SK-N-SH (cell line): ENCODE measurements at regions not wholly inside any gene's neighbourhood (a gene's known extent, or its start where the extent isn't known, plus 50 kb on each side); places are given as distances from the start of the nearest gene placed in this dataset.

Source experiments
- CTCF ChIA-PET: fragments of 300-600, 350-600 bp; formaldehyde crosslinking; extraction: SDS; loops from one replicate; lab custom pipeline; 2021; lab: Yijun Ruan, JAX
- POLR2A ChIA-PET: fragments of 350-600 bp; sonication (Branson Sonifier 250); formaldehyde crosslinking; extraction: SDS; loops from one replicate; lab custom pipeline; 2020; ENCODE audit warnings: antibody characterized with exemption, inconsistent platforms; lab: Yijun Ruan, JAX
- DNase-seq: peaks from one replicate; pipeline ENCODE4 v3.0.0; 2012
- H2AFZ ChIP-seq: fragments of 200-600 bp; sonication (generic); 2 replicates; pipeline ENCODE4 v1.8.1; 2016; ENCODE audit warnings: antibody characterized with exemption, mild to moderate bottlenecking, low read depth
- H3F3A ChIP-seq: fragments of 200-600 bp; sonication (generic); replicated peaks from 2 replicates; pipeline ENCODE3; 2016; ENCODE audit warnings: antibody characterized with exemption, mild to moderate bottlenecking; ENCODE audit not compliant: insufficient read depth
- H3K27ac ChIP-seq, 2 experiments: fragments of 200-500 bp in 1 of 2; fragments of 200-600 bp in 1 of 2; sonication (Bioruptor generic) in 1 of 2; sonication (generic), shearing (Covaris generic) in 1 of 2; 2 replicates each; pipeline versions ENCODE4 v1.5.1 to v1.6.1; 2014 to 2016; ENCODE audit warnings: low read depth in 2 of 2, inconsistent platforms in 1 of 2, low read length in 1 of 2, mild to moderate bottlenecking in 1 of 2, mixed read lengths in 1 of 2
- H3K27me3 ChIP-seq: fragments of 200-600 bp; sonication (generic), shearing (Covaris generic); 2 replicates; pipeline ENCODE4 v1.6.1; 2016; ENCODE audit warnings: mixed run types; ENCODE audit not compliant: insufficient read depth
- H3K36me3 ChIP-seq, 2 experiments: fragments of 200-500 bp in 1 of 2; fragments of 200-600 bp in 1 of 2; sonication (Bioruptor generic) in 1 of 2; sonication (generic) in 1 of 2; replicated peaks in 1 of 2; 2 replicates each; pipeline versions ENCODE3 to v1.5.1; 2014 to 2016; ENCODE audit warnings: low read length in 1 of 2, mild to moderate bottlenecking in 1 of 2; ENCODE audit not compliant: insufficient read depth in 2 of 2, control insufficient read depth in 1 of 2
- H3K4me1 ChIP-seq, 2 experiments: fragments of 200-500 bp in 1 of 2; fragments of 200-600 bp in 1 of 2; sonication (Bioruptor generic) in 1 of 2; sonication (generic), shearing (Covaris generic) in 1 of 2; 2 replicates each; pipeline versions ENCODE4 v1.5.1 to v1.6.1; 2014 to 2016; ENCODE audit warnings: low read depth in 1 of 2, low read length in 1 of 2, mixed run types in 1 of 2; ENCODE audit not compliant: insufficient read depth in 2 of 2, control insufficient read depth in 1 of 2
- H3K4me2 ChIP-seq: fragments of 200-600 bp; sonication (generic), shearing (Covaris generic); 2 replicates; pipeline ENCODE4 v1.6.1; 2017; ENCODE audit warnings: mixed run types
- H3K4me3 ChIP-seq, 2 experiments: fragments of 200-500 bp in 1 of 2; fragments of 200-600 bp in 1 of 2; sonication (Bioruptor generic) in 1 of 2; sonication (generic), shearing (Covaris generic) in 1 of 2; 2 replicates each; pipeline versions ENCODE4 v1.5.1 to v1.8.1; 2014 to 2016; ENCODE audit warnings: low read depth in 2 of 2, inconsistent platforms in 1 of 2, low read length in 1 of 2, mild to moderate bottlenecking in 1 of 2, mixed read lengths in 1 of 2, moderate library complexity in 1 of 2
- H3K79me2 ChIP-seq: fragments of 200-600 bp; sonication (generic); 2 replicates; pipeline ENCODE4 v1.8.1; 2017; ENCODE audit warnings: mild to moderate bottlenecking; ENCODE audit not compliant: insufficient read depth
- H3K9ac ChIP-seq: fragments of 200-600 bp; sonication (generic); 2 replicates; pipeline ENCODE4 v1.6.1; 2017; ENCODE audit warnings: mixed run types
- H3K9me2 ChIP-seq: fragments of 200-600 bp; sonication (generic); 2 replicates; pipeline ENCODE4 v1.6.1; 2017; ENCODE audit warnings: mixed run types
- H3K9me3 ChIP-seq: fragments of 200-600 bp; sonication (generic); 2 replicates; pipeline ENCODE4 v1.6.1; 2017; ENCODE audit warnings: mixed run types, mild to moderate bottlenecking, moderate library complexity
- H4K20me1 ChIP-seq: fragments of 200-600 bp; sonication (generic); 2 replicates; pipeline ENCODE4 v1.6.1; 2017; ENCODE audit warnings: mild to moderate bottlenecking, mixed run types; ENCODE audit not compliant: insufficient read depth
- EP300 ChIP-seq, 2 experiments: IDR thresholded peaks; 2 replicates each; pipeline versions ENCODE4 v1.4.0 to v1.6.1; 2012; ENCODE audit warnings: borderline replicate concordance in 1 of 2, low read depth in 1 of 2, low read length in 1 of 2
- FOSL2 ChIP-seq: IDR thresholded peaks from 2 replicates; pipeline ENCODE4 v1.4.0; 2012; ENCODE audit warnings: low read depth, mild to moderate bottlenecking, moderate library complexity, borderline replicate concordance
- FOXJ3 ChIP-seq: sonication (generic); formaldehyde crosslinking; IDR thresholded peaks from 2 replicates; pipeline ENCODE4 v1.5.1; 2020; ENCODE audit warnings: mild to moderate bottlenecking, missing genetic modification reagents
- FOXM1 ChIP-seq: IDR thresholded peaks from 2 replicates; pipeline ENCODE4 v1.4.0; 2012; ENCODE audit warnings: low read depth, mild to moderate bottlenecking
- IRF3 ChIP-seq: fragments of 150-350 bp; IDR thresholded peaks from 2 replicates; pipeline ENCODE4 v1.6.1; 2016; ENCODE audit warnings: mild to moderate bottlenecking, low read depth, low read length
- JUND ChIP-seq: IDR thresholded peaks from 2 replicates; pipeline ENCODE4 v1.4.0; 2012
- NRF1 ChIP-seq: IDR thresholded peaks from 2 replicates; pipeline ENCODE4 v1.6.1; 2012; ENCODE audit warnings: low read depth, mild to moderate bottlenecking, low read length
- RAD21 ChIP-seq: IDR thresholded peaks from 2 replicates; pipeline ENCODE4 v1.6.1; 2012; ENCODE audit warnings: mild to moderate bottlenecking, low read length
- RCOR1 ChIP-seq: fragments of 150-350 bp; IDR thresholded peaks from 2 replicates; pipeline ENCODE4 v1.6.1; 2017; ENCODE audit warnings: antibody characterized with exemption, low read length
- RFX5 ChIP-seq: IDR thresholded peaks from 2 replicates; pipeline ENCODE4 v1.6.1; 2012; ENCODE audit warnings: mild to moderate bottlenecking, improper control_type of control experiment, low read length
- RXRA ChIP-seq: IDR thresholded peaks from 2 replicates; pipeline ENCODE4 v1.4.0; 2012; ENCODE audit warnings: low read depth, mild to moderate bottlenecking, borderline replicate concordance
- SIN3A ChIP-seq: IDR thresholded peaks from 2 replicates; pipeline ENCODE4 v1.6.1; 2012; ENCODE audit warnings: low read depth, mild to moderate bottlenecking, low read length, moderate library complexity, borderline replicate concordance
- SMC3 ChIP-seq: IDR thresholded peaks from 2 replicates; pipeline ENCODE4 v1.6.1; 2012; ENCODE audit warnings: low read depth, low read length, improper control_type of control experiment
- TAF1 ChIP-seq: IDR thresholded peaks from 2 replicates; pipeline ENCODE4 v1.6.1; 2012; ENCODE audit warnings: low read depth, mild to moderate bottlenecking, low read length, moderate library complexity, borderline replicate concordance
- USF2 ChIP-seq: fragments of 150-350 bp; IDR thresholded peaks from 2 replicates; pipeline ENCODE4 v1.6.1; 2017; ENCODE audit warnings: antibody characterized with exemption, low read length, low read depth, borderline replicate concordance
- YY1 ChIP-seq: IDR thresholded peaks from 2 replicates; pipeline ENCODE4 v1.4.0; 2012; ENCODE audit warnings: low read depth, mild to moderate bottlenecking
- WGBS: methylation state at CpG from one replicate; pipeline ENCODE4 v1.1.6; 2017; ENCODE audit warnings: low lambda C conversion rate; 5-methylcytosine and 5-hydroxymethylcytosine counted together
- TF ChIP-seq, protein P1 (sequence below): IDR thresholded peaks from 2 replicates; pipeline ENCODE4 v1.4.0; 2012; ENCODE audit warnings: low read depth, borderline replicate concordance
- TF ChIP-seq, protein P2 (sequence below): IDR thresholded peaks from 2 replicates; pipeline ENCODE4 v1.6.1; 2012; ENCODE audit warnings: mild to moderate bottlenecking, low read depth, low read length, moderate library complexity

- Histone ChIP-seq H3K9me2 (no peaks in the 10 kb centered on the region), H3K79me2 (no peaks in the 10 kb centered on the region), H3F3A (no peaks in the 10 kb centered on the region), H3K4me2 (no peak overlapping the region), H3K9me3 (no peaks in the 10 kb centered on the region; the same call in 1 of the 2 replicates), H3K9ac (no peak overlapping the region), H3K27ac (no peak overlapping the region)
- POLR2A ChIA-PET = no interaction called here
- CTCF ChIA-PET = interaction anchor here (0.9 to 6.3 kb wide), 4 partner anchors 11 to 558 kb away, joined by 3 to 41 read pairs (median 5); no protein-coding TSS in a partner anchor
- no peak for DNase-seq
- TF ChIP-seq USF2 = no peak
- TF ChIP-seq RCOR1 = no peak
- no peak for TF ChIP-seq JUND
- no peak for TF ChIP-seq SMC3
- no peak for TF ChIP-seq SIN3A
- TF ChIP-seq TAF1 = no peak
- TF ChIP-seq, protein P1, sequence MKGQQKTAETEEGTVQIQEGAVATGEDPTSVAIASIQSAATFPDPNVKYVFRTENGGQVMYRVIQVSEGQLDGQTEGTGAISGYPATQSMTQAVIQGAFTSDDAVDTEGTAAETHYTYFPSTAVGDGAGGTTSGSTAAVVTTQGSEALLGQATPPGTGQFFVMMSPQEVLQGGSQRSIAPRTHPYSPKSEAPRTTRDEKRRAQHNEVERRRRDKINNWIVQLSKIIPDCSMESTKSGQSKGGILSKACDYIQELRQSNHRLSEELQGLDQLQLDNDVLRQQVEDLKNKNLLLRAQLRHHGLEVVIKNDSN = no peak
- TF ChIP-seq RAD21 = no peak
- TF ChIP-seq RXRA = no peak
- TF ChIP-seq, protein P2, sequence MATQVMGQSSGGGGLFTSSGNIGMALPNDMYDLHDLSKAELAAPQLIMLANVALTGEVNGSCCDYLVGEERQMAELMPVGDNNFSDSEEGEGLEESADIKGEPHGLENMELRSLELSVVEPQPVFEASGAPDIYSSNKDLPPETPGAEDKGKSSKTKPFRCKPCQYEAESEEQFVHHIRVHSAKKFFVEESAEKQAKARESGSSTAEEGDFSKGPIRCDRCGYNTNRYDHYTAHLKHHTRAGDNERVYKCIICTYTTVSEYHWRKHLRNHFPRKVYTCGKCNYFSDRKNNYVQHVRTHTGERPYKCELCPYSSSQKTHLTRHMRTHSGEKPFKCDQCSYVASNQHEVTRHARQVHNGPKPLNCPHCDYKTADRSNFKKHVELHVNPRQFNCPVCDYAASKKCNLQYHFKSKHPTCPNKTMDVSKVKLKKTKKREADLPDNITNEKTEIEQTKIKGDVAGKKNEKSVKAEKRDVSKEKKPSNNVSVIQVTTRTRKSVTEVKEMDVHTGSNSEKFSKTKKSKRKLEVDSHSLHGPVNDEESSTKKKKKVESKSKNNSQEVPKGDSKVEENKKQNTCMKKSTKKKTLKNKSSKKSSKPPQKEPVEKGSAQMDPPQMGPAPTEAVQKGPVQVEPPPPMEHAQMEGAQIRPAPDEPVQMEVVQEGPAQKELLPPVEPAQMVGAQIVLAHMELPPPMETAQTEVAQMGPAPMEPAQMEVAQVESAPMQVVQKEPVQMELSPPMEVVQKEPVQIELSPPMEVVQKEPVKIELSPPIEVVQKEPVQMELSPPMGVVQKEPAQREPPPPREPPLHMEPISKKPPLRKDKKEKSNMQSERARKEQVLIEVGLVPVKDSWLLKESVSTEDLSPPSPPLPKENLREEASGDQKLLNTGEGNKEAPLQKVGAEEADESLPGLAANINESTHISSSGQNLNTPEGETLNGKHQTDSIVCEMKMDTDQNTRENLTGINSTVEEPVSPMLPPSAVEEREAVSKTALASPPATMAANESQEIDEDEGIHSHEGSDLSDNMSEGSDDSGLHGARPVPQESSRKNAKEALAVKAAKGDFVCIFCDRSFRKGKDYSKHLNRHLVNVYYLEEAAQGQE = no peak
- TF ChIP-seq EP300 (IDR thresholded peaks at IDR 0.05; ENCODE audit: borderline replicate concordance in 1 of 2, low read depth in 1 of 2, low read length in 1 of 2) = no peak
- no peak for TF ChIP-seq FOSL2
- no peak for TF ChIP-seq FOXJ3 (CRISPR knock-in tag)
- no peak for TF ChIP-seq NRF1
- no peak for TF ChIP-seq FOXM1
- no peak for TF ChIP-seq IRF3
- TF ChIP-seq YY1 = no peak
- TF ChIP-seq RFX5 = no peak
- TF ChIP-seq, all 33 proteins: peak for 0
- Histone ChIP-seq H4K20me1 (no peaks in the 10 kb centered on the region), H2AFZ (no peak overlapping the region), H3K36me3 (no peaks in the 10 kb centered on the region), H3K4me3 (no peak overlapping the region), H3K27me3 (no peaks in the 10 kb centered on the region), H3K4me1 (no peaks in the 10 kb centered on the region; a peak in 1 of 4 replicates)
- WGBS = 34% methylated on average over 16 of the region's 16 CpGs
Observed at GRCh38 chr17:73987845-73988509, 215.5 kb upstream of the RPL38 start.
